ENCODE measurements at regions not wholly inside any gene's neighbourhood (a gene's known extent, or its start where the extent isn't known, plus 50 kb on each side); places are given as distances from the start of the nearest gene placed in this dataset.

- in situ Hi-C loops (cut with HindIII; ENCODE audit: low sequenced_read_pairs), result no loop called here
- no peak overlapping the region for H3K4me3 ChIP-seq (ENCODE audit: low read depth, low read length)
- TF ChIP-seq CTCF (IDR thresholded peaks at IDR 0.05; ENCODE audit: low read depth, low read length, missing control alignments), result no peak
- no peak for DNase-seq (ENCODE audit: low read depth)
Observed at GRCh38 chr5:115440782-115441451, 103.7 kb downstream of the FEM1C start.

GRCh38 chr5:115439639-115440038 lies 104.9 kb downstream of the FEM1C start:
- in situ Hi-C loops (cut with HindIII; ENCODE audit: low sequenced_read_pairs), result loop anchor here (5.0 kb wide), 1 partner anchor 48 kb away; no protein-coding TSS in a partner anchor
- no peak overlapping the region for H3K4me3 ChIP-seq (ENCODE audit: low read depth, low read length)
- DNase-seq (ENCODE audit: low read depth), result no peak
- TF ChIP-seq CTCF (IDR thresholded peaks at IDR 0.05; ENCODE audit: low read depth, low read length, missing control alignments), result no peak

- no peak for TF ChIP-seq CTCF (IDR thresholded peaks at IDR 0.05; ENCODE audit: low read depth, low read length, missing control alignments)
- in situ Hi-C loops (cut with HindIII; ENCODE audit: low sequenced_read_pairs), result loop anchor here (5.0 kb wide), 1 partner anchor 48 kb away; no protein-coding TSS in a partner anchor
- DNase-seq (ENCODE audit: low read depth), result no peak
- H3K4me3 ChIP-seq (ENCODE audit: low read depth, low read length), result no peak overlapping the region
Observed at GRCh38 chr5:115439042-115439441, 105.5 kb downstream of the FEM1C start.

GRCh38 chr5:115435778-115436712 lies 108.5 kb downstream of the FEM1C start:
- TF ChIP-seq CTCF (IDR thresholded peaks at IDR 0.05; ENCODE audit: low read depth, low read length, missing control alignments), result no peak
- in situ Hi-C loops (cut with HindIII; ENCODE audit: low sequenced_read_pairs), result loop anchor here (5.0 kb wide), 1 partner anchor 51 kb away; no protein-coding TSS in a partner anchor
- no peak overlapping the region for H3K4me3 ChIP-seq (ENCODE audit: low read depth, low read length)
- no peak for DNase-seq (ENCODE audit: low read depth)

- in situ Hi-C loops (cut with HindIII; ENCODE audit: low sequenced_read_pairs), result loop anchor here (5.0 kb wide), 1 partner anchor 52 kb away; no protein-coding TSS in a partner anchor
- TF ChIP-seq CTCF (IDR thresholded peaks at IDR 0.05; ENCODE audit: low read depth, low read length, missing control alignments), result no peak
- DNase-seq (ENCODE audit: low read depth), result no peak
- no peak overlapping the region for H3K4me3 ChIP-seq (ENCODE audit: low read depth, low read length)
Observed at GRCh38 chr5:115435065-115435777, 109.4 kb downstream of the FEM1C start.

- no peak for TF ChIP-seq CTCF (IDR thresholded peaks at IDR 0.05; ENCODE audit: low read depth, low read length, missing control alignments)
- in situ Hi-C loops (cut with HindIII; ENCODE audit: low sequenced_read_pairs), result no loop called here
- no peak overlapping the region for H3K4me3 ChIP-seq (ENCODE audit: low read depth, low read length)
- no peak for DNase-seq (ENCODE audit: low read depth)
Observed at GRCh38 chr5:115433918-115434317, 110.7 kb downstream of the FEM1C start.

All from astrocyte of the cerebellum (primary cell).